DOHH2 (cell line): ENCODE measurements at regions not wholly inside any gene's neighbourhood (a gene's known extent, or its start where the extent isn't known, plus 50 kb on each side); places are given as distances from the start of the nearest gene placed in this dataset.

Source experiments
- H3F3A ChIP-seq: fragments of 200-600 bp; sonication (generic), shearing (Covaris generic); 2 replicates; pipeline ENCODE4 v1.6.0; 2016; ENCODE audit warnings: antibody characterized with exemption, mild to moderate bottlenecking; ENCODE audit not compliant: control insufficient read depth, insufficient read depth
- H3K27ac ChIP-seq: fragments of 200-600 bp; sonication (generic); 2 replicates; pipeline ENCODE4 v1.5.1; 2014; ENCODE audit warnings: low read depth, mild to moderate bottlenecking, low read length, moderate library complexity
- H3K27me3 ChIP-seq: fragments of 200-600 bp; sonication (generic); 2 replicates; pipeline ENCODE4 v1.6.1; 2014; ENCODE audit warnings: mild to moderate bottlenecking, low read length, mixed read lengths; ENCODE audit not compliant: control insufficient read depth
- H3K36me3 ChIP-seq: fragments of 200-600 bp; sonication (generic); 2 replicates; pipeline ENCODE4 v1.6.1; 2014; ENCODE audit warnings: mild to moderate bottlenecking, low read length, moderate library complexity, mixed read lengths; ENCODE audit not compliant: control insufficient read depth
- H3K4me1 ChIP-seq: fragments of 200-600 bp; sonication (generic); 2 replicates; pipeline ENCODE4 v1.6.1; 2014; ENCODE audit warnings: mild to moderate bottlenecking, low read length, mixed read lengths; ENCODE audit not compliant: control insufficient read depth
- H3K4me2 ChIP-seq: fragments of 200-600 bp; sonication (generic); 2 replicates; pipeline ENCODE4 v1.6.0; 2014; ENCODE audit warnings: mild to moderate bottlenecking, low read length, moderate library complexity
- H3K4me3 ChIP-seq: fragments of 200-600 bp; sonication (generic); 2 replicates; pipeline ENCODE4 v1.5.1; 2014; ENCODE audit warnings: mild to moderate bottlenecking, low read length, mixed read lengths
- H3K79me2 ChIP-seq: fragments of 200-600 bp; sonication (generic); 2 replicates; pipeline ENCODE4 v1.6.1; 2014; ENCODE audit warnings: mild to moderate bottlenecking, low read length, mixed read lengths; ENCODE audit not compliant: control insufficient read depth
- H3K9me2 ChIP-seq: fragments of 200-600 bp; sonication (generic); replicated peaks from 2 replicates; pipeline ENCODE4 v1.6.1; 2014; ENCODE audit warnings: mild to moderate bottlenecking, low read length, mixed read lengths; ENCODE audit not compliant: control insufficient read depth
- H3K9me3 ChIP-seq: fragments of 200-600 bp; sonication (generic); 2 replicates; pipeline ENCODE4 v1.6.1; 2014; ENCODE audit warnings: antibody characterized with exemption, low read length, mixed read lengths; ENCODE audit not compliant: control insufficient read depth, insufficient read depth
- H4K20me1 ChIP-seq: fragments of 200-600 bp; sonication (generic); 2 replicates; pipeline ENCODE4 v1.6.0; 2014; ENCODE audit warnings: low read depth, mild to moderate bottlenecking, antibody characterized with exemption, low read length, moderate library complexity; ENCODE audit not compliant: control insufficient read depth, insufficient read depth
- EZH2phosphoT487 ChIP-seq: fragments of 200-600 bp; sonication (generic); IDR thresholded peaks from 2 replicates; pipeline ENCODE4 v1.6.1; 2017; ENCODE audit warnings: borderline replicate concordance, mild to moderate bottlenecking, antibody characterized with exemption, low read length, moderate library complexity, mixed read lengths
- TF ChIP-seq, protein P1 (sequence below): fragments of 200-600 bp; sonication (generic); IDR thresholded peaks from one replicate; pipeline ENCODE4 v1.5.1; 2014; ENCODE audit warnings: antibody characterized with exemption, mild to moderate bottlenecking, low read depth, low read length; ENCODE audit not compliant: poor library complexity, severe bottlenecking

DNA sequence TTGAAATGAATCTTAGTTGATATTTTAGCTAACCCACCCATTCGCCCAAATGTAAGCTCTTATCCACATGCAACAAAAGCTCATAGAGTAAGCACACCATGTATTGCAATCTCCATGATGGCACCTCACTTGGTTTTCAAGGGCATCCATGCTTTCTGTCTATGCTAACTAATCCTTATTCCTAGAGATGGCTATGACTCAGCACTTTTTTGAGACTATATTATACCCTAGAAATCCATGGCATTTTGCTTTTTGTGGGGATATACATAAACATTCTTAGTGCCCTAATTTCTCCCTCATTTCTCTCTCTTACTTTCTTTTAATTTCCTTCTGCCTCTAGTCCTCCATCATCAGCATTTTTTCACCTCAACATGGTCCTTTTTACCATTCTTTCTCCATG is 168.5 kb upstream of the STT3B start:
- Histone ChIP-seq H3K4me1 (no peaks in the 10 kb centered on the region), H3K27me3 (no peaks in the 10 kb centered on the region), H3K4me2 (no peak overlapping the region), H3K9me3 (no peaks in the 10 kb centered on the region), H3F3A (no peaks in the 10 kb centered on the region), H3K27ac (no peak overlapping the region), H3K79me2 (no peaks in the 10 kb centered on the region), H3K9me2 (no peaks in the 10 kb centered on the region), H4K20me1 (no peaks in the 10 kb centered on the region), H3K36me3 (no peaks in the 10 kb centered on the region), H3K4me3 (no peak overlapping the region)
- no peak for TF ChIP-seq EZH2phosphoT487
- TF ChIP-seq, protein P1, sequence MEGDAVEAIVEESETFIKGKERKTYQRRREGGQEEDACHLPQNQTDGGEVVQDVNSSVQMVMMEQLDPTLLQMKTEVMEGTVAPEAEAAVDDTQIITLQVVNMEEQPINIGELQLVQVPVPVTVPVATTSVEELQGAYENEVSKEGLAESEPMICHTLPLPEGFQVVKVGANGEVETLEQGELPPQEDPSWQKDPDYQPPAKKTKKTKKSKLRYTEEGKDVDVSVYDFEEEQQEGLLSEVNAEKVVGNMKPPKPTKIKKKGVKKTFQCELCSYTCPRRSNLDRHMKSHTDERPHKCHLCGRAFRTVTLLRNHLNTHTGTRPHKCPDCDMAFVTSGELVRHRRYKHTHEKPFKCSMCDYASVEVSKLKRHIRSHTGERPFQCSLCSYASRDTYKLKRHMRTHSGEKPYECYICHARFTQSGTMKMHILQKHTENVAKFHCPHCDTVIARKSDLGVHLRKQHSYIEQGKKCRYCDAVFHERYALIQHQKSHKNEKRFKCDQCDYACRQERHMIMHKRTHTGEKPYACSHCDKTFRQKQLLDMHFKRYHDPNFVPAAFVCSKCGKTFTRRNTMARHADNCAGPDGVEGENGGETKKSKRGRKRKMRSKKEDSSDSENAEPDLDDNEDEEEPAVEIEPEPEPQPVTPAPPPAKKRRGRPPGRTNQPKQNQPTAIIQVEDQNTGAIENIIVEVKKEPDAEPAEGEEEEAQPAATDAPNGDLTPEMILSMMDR = no peak

GRCh38 chr3:31364711-31365110 is 168.0 kb upstream of the STT3B start:
- no peak overlapping the region for H3K4me2 ChIP-seq
- no peaks in the 10 kb centered on the region for H3K9me3 ChIP-seq
- no peak overlapping the region for H3K4me3 ChIP-seq
- H3K4me1 ChIP-seq = no peaks in the 10 kb centered on the region
- no peaks in the 10 kb centered on the region for H3F3A ChIP-seq
- H3K27me3 ChIP-seq = no peaks in the 10 kb centered on the region
- TF ChIP-seq, protein P1 = no peak
- TF ChIP-seq EZH2phosphoT487 = no peak
- H3K79me2 ChIP-seq = no peaks in the 10 kb centered on the region
- H3K9me2 ChIP-seq = no peaks in the 10 kb centered on the region
- no peaks in the 10 kb centered on the region for H4K20me1 ChIP-seq
- H3K36me3 ChIP-seq = no peaks in the 10 kb centered on the region
- no peak overlapping the region for H3K27ac ChIP-seq

GRCh38 chr3:31367518-31367917 is 165.2 kb upstream of the STT3B start:
- Histone ChIP-seq H3K27me3 (0 out of 2 replicates have a peak, but pooled peaks cover 3% of the 10 kb centered on the region), H3K36me3 (no peaks in the 10 kb centered on the region), H3K4me1 (no peaks in the 10 kb centered on the region), H3K4me2 (no peak overlapping the region), H3K4me3 (no peak overlapping the region), H3K9me3 (no peaks in the 10 kb centered on the region), H4K20me1 (no peaks in the 10 kb centered on the region), H3F3A (no peaks in the 10 kb centered on the region), H3K79me2 (no peaks in the 10 kb centered on the region), H3K9me2 (no peaks in the 10 kb centered on the region), H3K27ac (no peak overlapping the region)
- TF ChIP-seq, protein P1 = no peak
- TF ChIP-seq EZH2phosphoT487 = no peak
